GM12878 (cell line): ENCODE measurements at regions not wholly inside any gene's neighbourhood (a gene's known extent, or its start where the extent isn't known, plus 50 kb on each side); places are given as distances from the start of the nearest gene placed in this dataset.

Source experiments
- CTCF ChIP-seq, 3 experiments: IDR thresholded peaks in 2 of 3; conservative IDR thresholded peaks in 1 of 3; 2 replicates each; pipeline ENCODE4 v1.5.1; 2011; ENCODE audit warnings: low read depth in 3 of 3, low read length in 3 of 3, mild to moderate bottlenecking in 3 of 3, control low read depth in 2 of 3, moderate library complexity in 2 of 3, inconsistent platforms in 1 of 3, mixed read lengths in 1 of 3; ENCODE audit not compliant: control insufficient read depth in 2 of 3, insufficient read depth in 1 of 3; ENCODE audit errors: extremely low read depth in 1 of 3
- FOXM1 ChIP-seq: IDR thresholded peaks from 2 replicates; pipeline ENCODE4 v1.6.1; 2012; ENCODE audit warnings: low read depth, mild to moderate bottlenecking, inconsistent platforms, low read length, moderate library complexity
- KDM1A ChIP-seq: fragments of 200-600 bp; sonication (generic); IDR thresholded peaks from 2 replicates; pipeline ENCODE4 v1.6.1; 2016; ENCODE audit warnings: borderline replicate concordance
- MXI1 ChIP-seq: fragments of 150-350 bp; IDR thresholded peaks from 2 replicates; pipeline ENCODE4 v1.6.1; 2011; ENCODE audit warnings: low read depth, mild to moderate bottlenecking, inconsistent platforms, low read length, improper control_type of control experiment
- POLR2A ChIP-seq: IDR thresholded peaks from 2 replicates; pipeline ENCODE4 v1.6.1; 2011; ENCODE audit warnings: low read depth, mild to moderate bottlenecking, low read length
- TCF7 ChIP-seq: IDR thresholded peaks from 2 replicates; pipeline ENCODE4 v1.6.1; 2014; ENCODE audit warnings: antibody characterized with exemption, borderline replicate concordance

- TF ChIP-seq CTCF (IDR thresholded peaks at IDR 0.05 in 2 of 3, conservative IDR thresholded peaks at IDR 0.05 in 1 of 3; ENCODE audit: control insufficient read depth in 2 of 3, extremely low read depth in 1 of 3, insufficient read depth in 1 of 3, low read depth in 3 of 3, low read length in 3 of 3): no peak
- TF ChIP-seq FOXM1: no peak
- TF ChIP-seq MXI1: no peak
- no peak for TF ChIP-seq TCF7
- no peak for TF ChIP-seq KDM1A
- TF ChIP-seq POLR2A: no peak
Measured at GRCh38 chr15:26007151-26007550, 144.0 kb upstream of the ATP10A start.
